HepG2 (cell line): ENCODE measurements at regions not wholly inside any gene's neighbourhood (a gene's known extent, or its start where the extent isn't known, plus 50 kb on each side); places are given as distances from the start of the nearest gene placed in this dataset.

Experiments
- ATAC-seq: fragments of 200-7000 bp; cut with Tn5 transposase; 3 replicates; pipeline ENCODE4 v1.9.1; 2020; ENCODE audit warnings: mild to moderate bottlenecking, moderate library complexity
- BruUV-seq: library from RNA; stranded (reverse); fragments of 400-500 nt; replicated peaks from 2 replicates; lab custom pipeline; 2021; lab: Mats Ljungman, UMichigan
- CTCF ChIA-PET: fragments of 300-600 bp; formaldehyde crosslinking; extraction: SDS; loops from one replicate; lab custom pipeline; 2021; ENCODE audit warnings: low total read pairs, inconsistent platforms, low intra/inter-chr PET ratio; lab: Yijun Ruan, JAX
- POLR2A ChIA-PET: fragments of 350-600 bp; sonication (Branson Sonifier 250); formaldehyde crosslinking; loops from one replicate; lab custom pipeline; 2020; ENCODE audit warnings: antibody characterized with exemption, inconsistent platforms; lab: Yijun Ruan, JAX
- DNase-seq: peaks from one replicate; pipeline ENCODE4 v3.0.0-alpha.2; 2015; ENCODE audit warnings: low spot score
- FAIRE-seq: peaks from 3 replicates; lab custom pipeline; 2011; peaks lifted over from hg19 to GRCh38; lab: Jason Lieb, UNC
- H2AFZ ChIP-seq: one replicate; pipeline ENCODE4 v1.6.1; 2011; ENCODE audit warnings: low read length, inconsistent platforms
- H3K27ac ChIP-seq: fragments of 300-600 bp; 3 replicates; pipeline ENCODE4 v1.8.0; 2011; ENCODE audit warnings: mixed run types, mild to moderate bottlenecking, mixed read lengths, low read length, inconsistent platforms; ENCODE audit not compliant: insufficient read depth; ENCODE audit errors: extremely low read length
- H3K27me3 ChIP-seq, 2 experiments: fragments of 200-600 bp in 1 of 2; 2 replicates in 1 of 2; 3 replicates in 1 of 2; pipeline versions ENCODE4 v1.6.0 to v1.8.0; 2011; ENCODE audit warnings: low read length in 2 of 2, mild to moderate bottlenecking in 2 of 2, moderate library complexity in 2 of 2, inconsistent platforms in 1 of 2; ENCODE audit not compliant: insufficient read depth in 2 of 2, control insufficient read depth in 1 of 2
- H3K36me3 ChIP-seq, 2 experiments: fragments of 200-600 bp in 1 of 2; replicated peaks in 1 of 2; 2 replicates in 1 of 2; 3 replicates in 1 of 2; pipeline versions ENCODE4 v1.5.1 to v1.8.0; 2011; ENCODE audit warnings: low read length in 2 of 2, inconsistent platforms in 1 of 2; ENCODE audit not compliant: insufficient read depth in 2 of 2, control insufficient read depth in 1 of 2
- H3K4me1 ChIP-seq: 2 replicates; pipeline ENCODE4 v1.5.1; 2012; ENCODE audit warnings: low read length, inconsistent platforms; ENCODE audit not compliant: insufficient read depth
- H3K4me2 ChIP-seq: 2 replicates; pipeline ENCODE4 v1.6.0; 2011; ENCODE audit warnings: low read depth, low read length, inconsistent platforms
- H3K4me3 ChIP-seq, 3 experiments: fragments of 200-600 bp in 1 of 3; sonication (generic), shearing (Covaris generic) in 1 of 3; replicated peaks in 1 of 3; 2 replicates each; pipeline ENCODE4 v1.5.1; 2011 to 2016; ENCODE audit warnings: low read length in 3 of 3, inconsistent platforms in 2 of 3, low read depth in 2 of 3, mild to moderate bottlenecking in 2 of 3, control low read depth in 1 of 3, mixed read lengths in 1 of 3; ENCODE audit not compliant: insufficient read depth in 1 of 3
- H3K79me2 ChIP-seq: one replicate; pipeline ENCODE4 v1.6.1; 2011; ENCODE audit warnings: low read length, inconsistent platforms; ENCODE audit not compliant: insufficient read depth
- H3K9ac ChIP-seq: 2 replicates; pipeline ENCODE4 v1.6.0; 2011; ENCODE audit warnings: mild to moderate bottlenecking, low read depth, low read length, inconsistent platforms; ENCODE audit not compliant: insufficient read depth
- H3K9me3 ChIP-seq: 2 replicates; pipeline ENCODE4 v1.5.1; 2012; ENCODE audit warnings: mild to moderate bottlenecking, low read length
- H4K20me1 ChIP-seq: 2 replicates; pipeline ENCODE4 v1.6.0; 2011; ENCODE audit warnings: inconsistent platforms, mild to moderate bottlenecking, low read length, moderate library complexity; ENCODE audit not compliant: insufficient read depth
- ARNT ChIP-seq: fragments of 450-650 bp; IDR thresholded peaks from 2 replicates; pipeline ENCODE4 v1.6.1; 2017
- FOSL1 ChIP-seq: sonication (generic); formaldehyde crosslinking; IDR thresholded peaks from 2 replicates; pipeline ENCODE4 v1.9.0; 2021; ENCODE audit warnings: missing genetic modification reagents, borderline replicate concordance
- KDM3A ChIP-seq: IDR thresholded peaks from 2 replicates; pipeline ENCODE4 v1.6.1; 2018; ENCODE audit warnings: low read depth, missing compliant biosample characterization
- KDM5A ChIP-seq: fragments of 200-600 bp; sonication (generic); IDR thresholded peaks from 2 replicates; pipeline ENCODE4 v1.7.0; 2018; ENCODE audit warnings: antibody characterized with exemption, mild to moderate bottlenecking, low read length, borderline replicate concordance
- MAFF ChIP-seq: IDR thresholded peaks from 2 replicates; pipeline ENCODE4 v1.6.1; 2011; ENCODE audit warnings: low read depth, low read length, improper control_type of control experiment
- MAFK ChIP-seq, 2 experiments: IDR thresholded peaks in 1 of 2; conservative IDR thresholded peaks in 1 of 2; 2 replicates each; pipeline ENCODE4 v1.6.1; 2011; ENCODE audit warnings: improper control_type of control experiment in 2 of 2, low read length in 2 of 2
- RFXAP ChIP-seq: sonication (generic); formaldehyde crosslinking; IDR thresholded peaks from 2 replicates; pipeline ENCODE4 v1.4.0; 2020; ENCODE audit warnings: missing genetic modification reagents, borderline replicate concordance
- SP4 ChIP-seq: sonication (generic); formaldehyde crosslinking; IDR thresholded peaks from 2 replicates; pipeline ENCODE4 v1.8.1; 2023; ENCODE audit warnings: mild to moderate bottlenecking, missing genetic modification reagents
- ZNF34 ChIP-seq: sonication (generic); formaldehyde crosslinking; IDR thresholded peaks from 2 replicates; pipeline ENCODE4 v1.4.0; 2020; ENCODE audit warnings: mild to moderate bottlenecking, missing genetic modification reagents, borderline replicate concordance
- ZNF558 ChIP-seq: sonication (generic); formaldehyde crosslinking; IDR thresholded peaks from 2 replicates; pipeline ENCODE4 v1.9.0; 2022; ENCODE audit warnings: mild to moderate bottlenecking, missing genetic modification reagents, borderline replicate concordance
- ZNF776 ChIP-seq: sonication (generic); formaldehyde crosslinking; IDR thresholded peaks from 2 replicates; pipeline ENCODE4 v1.4.0; 2020; ENCODE audit warnings: mild to moderate bottlenecking, missing genetic modification reagents
- WGBS: methylation state at CpG from one replicate; pipeline ENCODE4 v1.1.6; 2017; ENCODE audit warnings: low lambda C conversion rate; 5-methylcytosine and 5-hydroxymethylcytosine counted together
- in situ Hi-C: cut with HindIII; loops from 2 replicates; pipeline ENCODE4 v1.10.0; 2017; ENCODE audit warnings: low pct_unique_long_range_greater_than_20kb; ENCODE audit not compliant: extremely low pct_ligation_motif_present
- intact Hi-C: fragments of 100-400 bp; cut with micrococcal nuclease; formaldehyde crosslinking; loops from one replicate; pipeline ENCODE4 v1.10.0; 2022; ENCODE audit not compliant: unreplicated experiment
- TF ChIP-seq, protein P1 (sequence below): sonication (generic); formaldehyde crosslinking; IDR thresholded peaks from 2 replicates; pipeline ENCODE4 v1.9.0; 2021; ENCODE audit warnings: missing genetic modification reagents, mild to moderate bottlenecking, borderline replicate concordance
- TF ChIP-seq, protein P2 (sequence below): sonication (generic); formaldehyde crosslinking; IDR thresholded peaks from 2 replicates; pipeline ENCODE4 v1.4.0; 2020; ENCODE audit warnings: mild to moderate bottlenecking, missing genetic modification reagents

DNA sequence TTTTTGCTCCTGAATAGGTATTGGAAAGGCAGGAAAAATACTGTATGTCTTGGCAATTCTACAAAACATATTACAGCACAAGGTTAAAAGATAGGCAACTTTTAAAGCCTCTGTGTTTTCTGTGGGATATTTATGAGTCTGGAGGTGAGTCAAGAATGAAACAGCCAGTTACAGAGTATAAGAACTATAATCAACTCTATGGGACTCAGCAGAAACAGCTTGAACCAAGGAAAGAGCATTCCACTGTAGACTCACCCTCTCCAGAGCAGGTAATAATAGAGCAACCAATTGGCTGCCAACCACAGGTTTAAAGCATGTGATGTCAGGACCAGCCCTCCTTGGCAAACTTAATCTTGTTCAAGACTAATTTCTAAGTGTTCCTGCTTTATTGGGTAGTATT lies 100.5 kb upstream of the MDM1 start (continued):
- TF ChIP-seq ZNF34 (no peak), FOSL1 (CRISPR knock-in tag) (no peak), KDM3A (CRISPR knock-in tag) (no peak), KDM5A (no peak), ZNF558 (CRISPR knock-in tag) (no peak), SP4 (CRISPR knock-in tag) (no peak), ZNF776 (no peak)
- TF ChIP-seq, protein P1, sequence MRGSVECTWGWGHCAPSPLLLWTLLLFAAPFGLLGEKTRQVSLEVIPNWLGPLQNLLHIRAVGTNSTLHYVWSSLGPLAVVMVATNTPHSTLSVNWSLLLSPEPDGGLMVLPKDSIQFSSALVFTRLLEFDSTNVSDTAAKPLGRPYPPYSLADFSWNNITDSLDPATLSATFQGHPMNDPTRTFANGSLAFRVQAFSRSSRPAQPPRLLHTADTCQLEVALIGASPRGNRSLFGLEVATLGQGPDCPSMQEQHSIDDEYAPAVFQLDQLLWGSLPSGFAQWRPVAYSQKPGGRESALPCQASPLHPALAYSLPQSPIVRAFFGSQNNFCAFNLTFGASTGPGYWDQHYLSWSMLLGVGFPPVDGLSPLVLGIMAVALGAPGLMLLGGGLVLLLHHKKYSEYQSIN (CRISPR knock-in tag): no peak
- TF ChIP-seq, protein P2, sequence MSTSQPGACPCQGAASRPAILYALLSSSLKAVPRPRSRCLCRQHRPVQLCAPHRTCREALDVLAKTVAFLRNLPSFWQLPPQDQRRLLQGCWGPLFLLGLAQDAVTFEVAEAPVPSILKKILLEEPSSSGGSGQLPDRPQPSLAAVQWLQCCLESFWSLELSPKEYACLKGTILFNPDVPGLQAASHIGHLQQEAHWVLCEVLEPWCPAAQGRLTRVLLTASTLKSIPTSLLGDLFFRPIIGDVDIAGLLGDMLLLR (CRISPR knock-in tag): no peak

DNA sequence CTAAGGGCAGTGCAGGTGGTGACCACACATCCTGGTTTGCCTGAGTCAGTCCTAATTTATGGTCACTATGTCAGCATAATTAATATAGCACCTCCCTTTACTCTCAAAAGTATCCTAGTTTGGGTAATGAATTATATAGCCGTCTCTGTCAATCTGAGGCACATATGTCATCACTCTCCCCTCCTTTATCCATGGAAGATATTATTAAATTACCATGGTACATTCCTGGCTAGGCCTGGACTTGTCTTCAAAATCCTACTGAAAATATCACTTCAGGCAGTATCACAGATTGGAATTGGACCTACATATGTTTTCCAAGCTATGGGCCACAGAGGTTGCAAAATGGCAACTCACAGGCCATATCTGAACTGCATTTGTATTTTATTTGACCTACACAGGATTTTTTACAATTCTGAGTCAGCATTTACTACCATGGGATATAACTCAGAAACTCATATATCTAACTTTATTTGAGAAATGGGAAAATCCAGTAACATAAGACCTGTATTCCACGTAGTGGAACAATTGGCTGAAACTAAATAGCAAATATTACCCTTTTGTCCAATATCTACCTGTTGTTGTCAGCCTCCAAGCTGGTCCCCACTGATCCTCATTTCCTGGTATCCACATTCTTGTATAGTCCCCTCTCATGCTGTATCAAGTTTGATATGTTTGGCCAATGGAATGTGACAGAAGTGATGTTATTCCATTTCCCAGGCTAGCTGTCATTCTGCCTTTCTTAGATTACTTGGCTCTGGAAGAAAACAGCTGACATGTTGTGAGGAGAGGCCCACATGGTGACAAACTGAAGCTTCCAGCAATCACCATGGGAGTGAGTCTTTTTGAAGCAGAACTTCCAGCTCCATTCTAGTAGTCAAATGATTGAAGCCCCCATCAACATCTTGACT lies 102.5 kb upstream of the MDM1 start:
- intact Hi-C loops: no loop called here
- no peak for DNase-seq
- no TSS peak for BruUV-seq
- no peaks in the 10 kb centered on the region for H3K79me2 ChIP-seq
- no peak overlapping the region for H2AFZ ChIP-seq
- no peak for ATAC-seq
- H3K27me3 ChIP-seq: no peaks in the 10 kb centered on the region
- no peak overlapping the region for H3K27ac ChIP-seq
- no peaks in the 10 kb centered on the region for H3K4me1 ChIP-seq
- H3K36me3 ChIP-seq: no peaks in the 10 kb centered on the region
- H3K9me3 ChIP-seq: 0 out of 2 replicates have a peak, but pooled peaks cover 7% of the 10 kb centered on the region
- POLR2A ChIA-PET: no interaction called here
- H3K9ac ChIP-seq: no peak overlapping the region
- TF ChIP-seq RFXAP (no peak), MAFF (peak; percentile 76), MAFK (conservative IDR thresholded peaks at IDR 0.05 in 1 of 2, IDR thresholded peaks at IDR 0.05 in 1 of 2; ENCODE audit: low read length in 2 of 2) (peak; percentile 50 to 85; a peak in 3 of 4 replicates), ARNT (no peak)
- H3K4me2 ChIP-seq: no peak overlapping the region
- H3K4me3 ChIP-seq: no peak overlapping the region
- CTCF ChIA-PET: no interaction called here
- H4K20me1 ChIP-seq: no peaks in the 10 kb centered on the region
- in situ Hi-C loops: no loop called here
- no peak for FAIRE-seq
- WGBS: 89% methylated on average over 2 of the region's 2 CpGs
